ENCODE measurements at regions not wholly inside any gene's neighbourhood (a gene's known extent, or its start where the extent isn't known, plus 50 kb on each side); places are given as distances from the start of the nearest gene placed in this dataset.
"Not testable (repeated sequence)": the region's sequence is repeated elsewhere in the genome, so short reads cannot be mapped to it uniquely, and the experiment has no call there.

DNA sequence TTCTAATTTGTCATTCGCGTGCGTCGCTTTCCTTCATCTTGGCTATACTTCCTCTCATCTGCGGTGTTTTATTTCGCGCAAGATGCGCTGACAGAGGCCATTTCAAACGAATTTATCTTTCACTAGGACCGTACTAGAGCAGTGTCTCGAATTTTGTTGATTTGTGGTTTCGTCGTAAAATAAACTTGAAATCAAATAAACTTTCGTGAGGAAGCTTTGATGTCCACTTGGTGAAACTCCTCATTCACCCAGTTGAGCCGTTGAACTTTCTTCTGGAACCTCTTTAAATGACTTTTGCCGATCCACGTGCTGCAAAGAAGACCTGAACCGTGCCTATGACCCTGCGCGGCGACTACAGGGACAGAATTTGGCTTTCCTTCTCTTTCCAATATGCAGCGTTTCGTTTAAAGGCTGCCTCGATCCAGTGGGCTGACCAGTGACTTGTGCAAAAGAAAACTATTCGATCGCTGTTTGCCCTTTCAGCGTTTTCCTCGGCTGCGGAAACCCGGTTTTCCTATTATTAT, 163.9 kb upstream of the PPP1R3A start:
- no peak for DNase-seq (ENCODE audit: low read depth)

DNA sequence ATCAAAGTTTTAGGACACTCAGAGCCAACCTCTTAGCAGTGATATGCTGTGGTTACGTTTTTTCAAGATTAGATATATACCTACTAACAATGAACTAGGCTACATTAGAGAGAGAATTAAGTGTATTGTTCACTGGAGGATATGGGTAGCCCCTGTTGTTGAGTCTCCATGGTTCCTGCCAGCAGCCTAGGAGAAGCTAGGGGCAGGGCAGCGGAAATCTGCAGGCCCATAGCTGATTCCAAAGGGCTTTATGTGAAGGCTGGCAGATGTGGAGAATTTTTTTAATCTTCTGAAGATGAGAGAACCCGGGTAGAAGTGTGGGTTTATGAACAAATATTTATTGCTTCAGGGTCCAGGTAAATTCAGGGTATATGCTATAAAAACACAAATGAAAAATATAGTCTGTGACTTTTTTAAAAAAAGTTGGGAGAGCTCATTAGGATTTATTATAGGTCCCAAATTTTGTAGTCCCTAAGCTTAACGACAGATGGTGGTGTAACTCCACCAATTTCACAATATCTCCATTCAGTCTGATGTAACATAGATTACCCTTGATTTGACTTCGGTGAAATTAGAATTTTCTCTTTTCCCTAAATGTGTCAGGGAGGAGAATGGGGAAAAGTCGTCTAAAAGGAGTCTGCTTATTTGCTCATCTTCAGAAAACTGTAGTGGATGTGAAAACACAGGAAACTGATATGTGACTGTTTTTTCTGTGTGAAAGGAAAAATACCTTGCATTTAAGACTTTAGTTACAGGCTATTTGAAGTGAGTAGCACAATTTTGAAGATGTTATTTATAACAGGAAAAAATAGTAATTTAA, 163.0 kb upstream of the PPP1R3A start:
- TF ChIP-seq, protein P1, sequence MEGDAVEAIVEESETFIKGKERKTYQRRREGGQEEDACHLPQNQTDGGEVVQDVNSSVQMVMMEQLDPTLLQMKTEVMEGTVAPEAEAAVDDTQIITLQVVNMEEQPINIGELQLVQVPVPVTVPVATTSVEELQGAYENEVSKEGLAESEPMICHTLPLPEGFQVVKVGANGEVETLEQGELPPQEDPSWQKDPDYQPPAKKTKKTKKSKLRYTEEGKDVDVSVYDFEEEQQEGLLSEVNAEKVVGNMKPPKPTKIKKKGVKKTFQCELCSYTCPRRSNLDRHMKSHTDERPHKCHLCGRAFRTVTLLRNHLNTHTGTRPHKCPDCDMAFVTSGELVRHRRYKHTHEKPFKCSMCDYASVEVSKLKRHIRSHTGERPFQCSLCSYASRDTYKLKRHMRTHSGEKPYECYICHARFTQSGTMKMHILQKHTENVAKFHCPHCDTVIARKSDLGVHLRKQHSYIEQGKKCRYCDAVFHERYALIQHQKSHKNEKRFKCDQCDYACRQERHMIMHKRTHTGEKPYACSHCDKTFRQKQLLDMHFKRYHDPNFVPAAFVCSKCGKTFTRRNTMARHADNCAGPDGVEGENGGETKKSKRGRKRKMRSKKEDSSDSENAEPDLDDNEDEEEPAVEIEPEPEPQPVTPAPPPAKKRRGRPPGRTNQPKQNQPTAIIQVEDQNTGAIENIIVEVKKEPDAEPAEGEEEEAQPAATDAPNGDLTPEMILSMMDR (conservative IDR thresholded peaks at IDR 0.05; ENCODE audit: low read depth, low read length): peak; percentile 66
- peak; percentile 61 for DNase-seq (ENCODE audit: low read depth)
- peak overlapping the region; percentile 76 for H3K4me3 ChIP-seq (ENCODE audit: low read depth, low read length)

More for the DNA sequence above, 163.9 kb upstream of the PPP1R3A start:
- peak overlapping the region; percentile 76 for H3K4me3 ChIP-seq (ENCODE audit: low read depth, low read length)
- TF ChIP-seq, protein P1 (conservative IDR thresholded peaks at IDR 0.05; ENCODE audit: low read depth, low read length): no peak

DNA sequence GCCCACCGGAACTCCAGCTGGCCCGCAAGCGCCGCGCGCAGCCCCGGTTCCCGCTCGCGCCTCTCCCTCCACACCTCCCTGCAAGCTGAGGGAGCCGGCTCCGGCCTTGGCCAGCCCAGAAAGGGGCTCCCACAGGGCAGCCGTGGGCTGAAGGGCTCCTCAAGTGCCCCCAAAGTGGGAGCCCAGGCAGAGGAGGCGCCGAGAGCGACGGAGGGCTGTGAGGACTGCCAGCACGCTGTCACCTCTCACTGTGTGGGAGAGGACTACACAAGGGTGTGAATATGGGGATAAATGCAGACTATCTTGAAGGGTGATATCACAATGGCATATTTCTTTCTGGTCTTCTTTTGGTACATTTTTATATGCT, 158.3 kb upstream of the PPP1R3A start:
- H3K4me3 ChIP-seq (ENCODE audit: low read depth, low read length); DNase-seq (ENCODE audit: low read depth): not testable (repeated sequence)

DNA sequence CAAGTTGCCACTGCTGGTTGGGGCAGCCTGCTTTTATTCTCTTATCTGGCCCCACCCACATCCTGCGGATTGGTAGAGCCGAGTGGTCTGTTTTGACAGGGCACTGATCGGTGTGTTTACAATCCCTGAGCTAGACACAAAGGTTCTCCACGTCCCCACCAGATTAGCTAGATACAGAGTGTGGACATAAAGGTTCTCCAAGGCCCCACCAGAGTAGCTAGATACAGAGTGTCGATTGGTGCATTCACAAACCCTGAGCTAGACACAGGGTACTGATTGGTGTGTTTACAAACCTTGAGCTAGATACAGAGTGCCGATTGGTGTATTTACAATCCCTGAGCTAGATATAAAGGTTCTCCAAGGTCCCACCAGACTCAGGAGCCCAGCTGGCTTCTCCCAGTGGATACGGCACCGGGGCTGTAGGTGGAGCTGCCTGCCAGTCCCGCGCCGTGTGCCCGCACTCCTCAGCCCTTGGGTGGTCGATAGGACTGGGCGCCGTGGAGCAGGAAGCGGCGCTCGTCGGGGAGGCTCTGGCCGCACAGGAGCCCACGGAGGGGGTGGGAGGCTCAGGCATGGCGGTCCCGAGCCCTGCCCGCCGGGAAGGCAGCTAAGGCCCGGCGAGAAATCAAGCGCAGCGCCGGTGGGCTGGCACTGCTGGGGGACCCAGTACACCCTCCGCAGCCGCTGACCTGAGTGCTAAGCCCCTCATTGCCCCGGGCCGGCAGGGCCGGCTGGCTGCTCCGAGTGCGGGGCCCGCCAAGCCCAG, 157.8 kb upstream of the PPP1R3A start:
- DNase-seq (ENCODE audit: low read depth); H3K4me3 ChIP-seq (ENCODE audit: low read depth, low read length): not testable (repeated sequence)

DNA sequence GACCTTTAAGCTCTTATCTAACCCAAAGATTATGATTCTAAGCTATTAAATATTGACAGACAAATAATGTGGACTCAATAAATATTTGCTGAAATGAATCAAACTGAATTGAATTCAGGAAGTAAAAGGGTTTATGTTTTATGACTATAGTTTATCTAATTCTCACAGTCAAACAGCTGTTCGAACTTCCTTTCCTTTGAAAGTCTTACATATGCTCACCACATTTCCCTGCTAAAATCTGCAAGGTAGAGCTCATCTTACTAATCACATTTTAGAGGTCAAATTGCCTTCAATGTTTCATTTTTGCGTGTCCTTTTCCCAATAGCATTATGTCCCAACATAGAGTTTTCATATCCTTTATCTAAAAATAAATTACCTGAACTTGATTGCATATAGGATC, 154.9 kb upstream of the PPP1R3A start:
- TF ChIP-seq, protein P1 (conservative IDR thresholded peaks at IDR 0.05; ENCODE audit: low read depth, low read length): no peak
- no peak overlapping the region for H3K4me3 ChIP-seq (ENCODE audit: low read depth, low read length)

DNA sequence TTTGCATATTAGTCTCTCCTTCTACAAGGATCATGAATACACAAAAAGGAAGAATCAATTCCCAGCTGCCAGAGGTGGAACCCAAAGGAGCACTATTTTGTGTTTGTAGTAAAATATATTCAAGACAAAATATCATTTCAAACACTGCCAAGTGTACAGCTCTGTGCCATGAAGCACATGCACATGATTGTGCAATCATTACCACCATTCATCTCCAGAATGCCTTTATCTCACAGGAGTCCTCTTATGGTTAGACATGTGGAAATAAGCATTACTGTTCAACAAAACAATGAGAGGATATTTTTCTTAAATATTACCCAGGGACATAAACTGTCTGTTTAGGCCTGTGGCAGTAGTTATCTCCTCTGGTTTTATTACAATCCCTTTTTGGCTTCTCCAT, 151.4 kb upstream of the PPP1R3A start:
- TF ChIP-seq, protein P1 (conservative IDR thresholded peaks at IDR 0.05; ENCODE audit: low read depth, low read length): no peak
- no peak overlapping the region for H3K4me3 ChIP-seq (ENCODE audit: low read depth, low read length)
- no peak for DNase-seq (ENCODE audit: low read depth)

More for the DNA sequence above, 154.9 kb upstream of the PPP1R3A start:
- no peak for DNase-seq (ENCODE audit: low read depth)

DNA sequence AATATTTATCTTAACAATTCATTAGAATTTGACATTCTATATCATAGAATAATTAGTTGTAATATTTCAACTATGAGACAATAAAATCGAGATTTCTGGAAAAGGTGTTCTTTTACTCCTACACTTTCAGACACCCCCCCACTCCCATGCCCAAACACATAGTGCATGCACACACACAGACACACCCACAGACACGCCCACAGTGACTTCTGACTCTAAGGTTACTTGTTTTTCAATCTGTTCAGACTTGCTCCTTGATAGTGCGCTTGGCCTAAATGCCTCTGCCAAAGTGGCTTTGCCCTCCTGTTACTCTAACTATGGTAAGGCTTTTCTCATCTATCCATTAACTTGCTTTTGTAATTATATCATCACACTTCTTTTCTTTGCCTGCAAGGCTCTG, 144.0 kb upstream of the PPP1R3A start:
- no peak for DNase-seq (ENCODE audit: low read depth)
- TF ChIP-seq, protein P1 (conservative IDR thresholded peaks at IDR 0.05; ENCODE audit: low read depth, low read length): no peak
- H3K4me3 ChIP-seq (ENCODE audit: low read depth, low read length): no peak overlapping the region
